ENCODE measurements at regions not wholly inside any gene's neighbourhood (a gene's known extent, or its start where the extent isn't known, plus 50 kb on each side); places are given as distances from the start of the nearest gene placed in this dataset.

DNA sequence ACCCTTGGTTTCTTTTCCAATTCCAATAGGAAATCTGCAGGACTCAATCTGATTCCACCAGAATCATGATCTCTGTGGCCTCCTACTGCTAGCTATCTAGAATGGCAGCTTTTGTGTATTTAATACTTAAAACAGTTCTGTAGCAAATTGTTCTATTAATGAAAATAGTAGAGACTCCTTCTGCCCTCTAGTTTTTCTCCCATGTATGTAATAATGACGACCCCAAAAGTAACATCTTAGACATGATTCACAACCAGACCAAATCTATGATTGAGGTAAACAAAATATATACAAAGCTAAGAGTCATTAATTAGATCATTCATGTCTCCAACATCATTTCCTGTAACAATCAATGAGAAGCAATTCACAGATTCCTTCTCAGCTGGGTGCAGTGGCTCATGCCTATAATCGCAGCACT lies 259.1 kb upstream of the MKLN1 start (continued):
- TF ChIP-seq, protein P1, sequence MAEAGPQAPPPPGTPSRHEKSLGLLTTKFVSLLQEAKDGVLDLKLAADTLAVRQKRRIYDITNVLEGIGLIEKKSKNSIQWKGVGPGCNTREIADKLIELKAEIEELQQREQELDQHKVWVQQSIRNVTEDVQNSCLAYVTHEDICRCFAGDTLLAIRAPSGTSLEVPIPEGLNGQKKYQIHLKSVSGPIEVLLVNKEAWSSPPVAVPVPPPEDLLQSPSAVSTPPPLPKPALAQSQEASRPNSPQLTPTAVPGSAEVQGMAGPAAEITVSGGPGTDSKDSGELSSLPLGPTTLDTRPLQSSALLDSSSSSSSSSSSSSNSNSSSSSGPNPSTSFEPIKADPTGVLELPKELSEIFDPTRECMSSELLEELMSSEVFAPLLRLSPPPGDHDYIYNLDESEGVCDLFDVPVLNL (CRISPR knock-in tag; IDR thresholded peaks at IDR 0.05; ENCODE audit: borderline replicate concordance, low read depth): no peak
- TF ChIP-seq ZNF281 (CRISPR knock-in tag; IDR thresholded peaks at IDR 0.05): no peak
- no peak for TF ChIP-seq CBFB (CRISPR knock-in tag; IDR thresholded peaks at IDR 0.05; ENCODE audit: low read depth)
- TF ChIP-seq ZNF416 (CRISPR knock-in tag; IDR thresholded peaks at IDR 0.05): no peak
- no peak for TF ChIP-seq RELA (CRISPR knock-in tag; IDR thresholded peaks at IDR 0.05; ENCODE audit: borderline replicate concordance)

DNA sequence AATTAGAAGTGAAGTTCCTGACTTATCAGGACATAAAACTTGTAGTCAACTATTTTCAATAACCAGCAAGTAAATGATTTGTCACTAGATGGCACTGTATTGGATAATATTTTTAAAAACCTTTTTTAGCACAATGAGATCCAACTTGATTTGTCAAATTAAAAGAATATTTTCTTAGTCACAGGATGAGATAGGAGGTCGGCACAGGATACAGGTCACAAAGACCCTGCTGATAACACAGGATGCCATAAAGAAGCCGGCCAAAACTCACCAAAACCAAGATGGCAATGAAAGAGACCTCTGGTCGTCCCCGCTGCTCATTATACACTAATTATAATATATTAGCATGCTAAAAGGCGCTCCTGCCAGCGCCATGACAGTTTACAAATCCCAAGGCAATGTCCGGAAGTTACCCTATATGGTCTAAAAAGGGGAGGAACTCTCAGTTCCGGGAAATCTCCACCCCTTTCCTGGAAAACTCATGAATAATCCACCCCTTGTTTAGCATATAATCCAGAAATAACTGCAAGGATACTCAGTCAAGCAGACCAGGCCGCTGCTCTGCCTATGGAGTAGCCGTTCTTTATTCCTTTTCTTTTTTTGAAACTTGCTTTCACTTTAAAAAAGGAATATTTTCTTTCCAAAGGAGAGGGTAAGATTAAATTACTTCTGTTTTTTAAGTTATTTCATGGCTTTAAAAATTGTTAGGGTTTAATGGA lies 255.7 kb upstream of the MKLN1 start:
- Mint-ChIP-seq H3K36me3 (peaks cover 6% of the 10 kb centered on the region; the same call in 1 of the 2 replicates), H3K27ac (0 out of 2 replicates have a peak overlapping the region, but pooled peaks have one; percentile 14), H3K4me1 (peaks cover 47% of the 10 kb centered on the region), H3K4me3 (no peak overlapping the region), H3K27me3 (ENCODE audit: low read depth) (no peaks in the 10 kb centered on the region), H3K9me3 (no peaks in the 10 kb centered on the region)
- TF ChIP-seq CREM (CRISPR knock-in tag; IDR thresholded peaks at IDR 0.05): no peak
- TF ChIP-seq, protein P2, sequence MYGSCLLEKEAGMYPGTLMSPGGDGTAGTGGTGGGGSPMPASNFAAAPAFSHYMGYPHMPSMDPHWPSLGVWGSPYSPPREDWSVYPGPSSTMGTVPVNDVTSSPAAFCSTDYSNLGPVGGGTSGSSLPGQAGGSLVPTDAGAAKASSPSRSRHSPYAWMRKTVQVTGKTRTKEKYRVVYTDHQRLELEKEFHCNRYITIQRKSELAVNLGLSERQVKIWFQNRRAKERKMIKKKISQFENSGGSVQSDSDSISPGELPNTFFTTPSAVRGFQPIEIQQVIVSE (CRISPR knock-in tag; IDR thresholded peaks at IDR 0.05; ENCODE audit: borderline replicate concordance): no peak
- TF ChIP-seq NFE2L1 (CRISPR knock-in tag; IDR thresholded peaks at IDR 0.05): no peak
- TF ChIP-seq PRRX2 (CRISPR knock-in tag; IDR thresholded peaks at IDR 0.05): no peak
- ChIA-PET CTCF (interaction anchor here (1.0 to 1.2 kb wide), 3 partner anchors 38 to 231 kb away, joined by 3 to 5 read pairs (median 3); no protein-coding TSS in a partner anchor), POLR2A (no interaction called here)
- DNase-seq (ENCODE audit: low spot score) (no peak), ATAC-seq (no peak)

DNA sequence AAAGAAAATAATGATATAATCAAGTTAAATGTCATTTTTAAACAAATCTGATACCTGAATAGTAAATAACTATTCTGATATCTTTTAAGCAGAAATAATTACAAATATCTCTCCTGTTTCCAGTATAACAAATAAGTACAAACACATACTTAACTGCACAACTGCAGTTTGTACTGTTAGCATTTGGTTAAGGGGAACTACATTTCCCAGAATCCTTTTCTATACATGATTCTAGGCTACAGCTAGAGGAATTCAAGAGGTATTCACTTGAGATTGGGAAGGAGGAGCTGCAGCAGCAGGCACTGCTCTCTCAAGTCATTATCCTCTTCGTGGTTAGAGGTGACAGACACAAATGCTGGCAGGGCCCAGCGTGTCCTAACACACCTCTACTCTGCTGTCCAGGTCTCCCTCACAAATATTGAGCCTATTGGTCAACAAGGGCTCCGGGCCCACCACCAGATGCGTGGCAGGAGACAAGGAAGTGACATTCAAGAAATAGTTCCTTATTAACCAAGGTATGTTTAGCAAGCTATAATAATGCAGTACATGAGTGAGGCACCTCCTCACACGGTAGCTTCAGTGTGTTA lies 255.1 kb upstream of the MKLN1 start:
- ATAC-seq (peak; percentile 84), DNase-seq (ENCODE audit: low spot score) (peak; percentile 28)
- ChIA-PET POLR2A (no interaction called here), CTCF (interaction anchor here (1.0 to 1.2 kb wide), 4 partner anchors 37 to 230 kb away, joined by 3 to 5 read pairs (median 4); no protein-coding TSS in a partner anchor)
- H3K36me3 Mint-ChIP-seq: peaks cover 6% of the 10 kb centered on the region; the same call in 1 of the 2 replicates
- H3K27ac Mint-ChIP-seq: peak overlapping the region; percentile 90
- no peaks in the 10 kb centered on the region for H3K27me3 Mint-ChIP-seq (ENCODE audit: low read depth)
- H3K9me3 Mint-ChIP-seq: no peaks in the 10 kb centered on the region
- no peak overlapping the region for H3K4me3 Mint-ChIP-seq
- peaks cover 45% of the 10 kb centered on the region for H3K4me1 Mint-ChIP-seq
- TF ChIP-seq, protein P3, sequence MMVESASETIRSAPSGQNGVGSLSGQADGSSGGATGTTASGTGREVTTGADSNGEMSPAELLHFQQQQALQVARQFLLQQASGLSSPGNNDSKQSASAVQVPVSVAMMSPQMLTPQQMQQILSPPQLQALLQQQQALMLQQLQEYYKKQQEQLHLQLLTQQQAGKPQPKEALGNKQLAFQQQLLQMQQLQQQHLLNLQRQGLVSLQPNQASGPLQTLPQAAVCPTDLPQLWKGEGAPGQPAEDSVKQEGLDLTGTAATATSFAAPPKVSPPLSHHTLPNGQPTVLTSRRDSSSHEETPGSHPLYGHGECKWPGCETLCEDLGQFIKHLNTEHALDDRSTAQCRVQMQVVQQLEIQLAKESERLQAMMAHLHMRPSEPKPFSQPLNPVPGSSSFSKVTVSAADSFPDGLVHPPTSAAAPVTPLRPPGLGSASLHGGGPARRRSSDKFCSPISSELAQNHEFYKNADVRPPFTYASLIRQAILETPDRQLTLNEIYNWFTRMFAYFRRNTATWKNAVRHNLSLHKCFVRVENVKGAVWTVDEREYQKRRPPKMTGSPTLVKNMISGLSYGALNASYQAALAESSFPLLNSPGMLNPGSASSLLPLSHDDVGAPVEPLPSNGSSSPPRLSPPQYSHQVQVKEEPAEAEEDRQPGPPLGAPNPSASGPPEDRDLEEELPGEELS (CRISPR knock-in tag; IDR thresholded peaks at IDR 0.05): no peak
- no peak for TF ChIP-seq GTF2I (CRISPR knock-in tag; conservative IDR thresholded peaks at IDR 0.05)
- TF ChIP-seq NR3C1 (CRISPR knock-in tag; conservative IDR thresholded peaks at IDR 0.05; ENCODE audit: low read depth): no peak
- TF ChIP-seq, protein P4, sequence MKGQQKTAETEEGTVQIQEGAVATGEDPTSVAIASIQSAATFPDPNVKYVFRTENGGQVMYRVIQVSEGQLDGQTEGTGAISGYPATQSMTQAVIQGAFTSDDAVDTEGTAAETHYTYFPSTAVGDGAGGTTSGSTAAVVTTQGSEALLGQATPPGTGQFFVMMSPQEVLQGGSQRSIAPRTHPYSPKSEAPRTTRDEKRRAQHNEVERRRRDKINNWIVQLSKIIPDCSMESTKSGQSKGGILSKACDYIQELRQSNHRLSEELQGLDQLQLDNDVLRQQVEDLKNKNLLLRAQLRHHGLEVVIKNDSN (CRISPR knock-in tag; IDR thresholded peaks at IDR 0.05): no peak
- TF ChIP-seq ZNF317 (CRISPR knock-in tag; IDR thresholded peaks at IDR 0.05; ENCODE audit: borderline replicate concordance, low read depth): no peak
- TF ChIP-seq, protein P2 (CRISPR knock-in tag; IDR thresholded peaks at IDR 0.05; ENCODE audit: borderline replicate concordance): no peak
- TF ChIP-seq ATF1 (CRISPR knock-in tag; IDR thresholded peaks at IDR 0.05): no peak
- TF ChIP-seq, protein P1 (CRISPR knock-in tag; IDR thresholded peaks at IDR 0.05; ENCODE audit: borderline replicate concordance, low read depth): no peak
- no peak for TF ChIP-seq IRF1 (CRISPR knock-in tag; IDR thresholded peaks at IDR 0.05)
- TF ChIP-seq CBFB (CRISPR knock-in tag; IDR thresholded peaks at IDR 0.05; ENCODE audit: low read depth): no peak
- TF ChIP-seq FOXK1 (CRISPR knock-in tag; IDR thresholded peaks at IDR 0.05): no peak
- TF ChIP-seq, protein P5, sequence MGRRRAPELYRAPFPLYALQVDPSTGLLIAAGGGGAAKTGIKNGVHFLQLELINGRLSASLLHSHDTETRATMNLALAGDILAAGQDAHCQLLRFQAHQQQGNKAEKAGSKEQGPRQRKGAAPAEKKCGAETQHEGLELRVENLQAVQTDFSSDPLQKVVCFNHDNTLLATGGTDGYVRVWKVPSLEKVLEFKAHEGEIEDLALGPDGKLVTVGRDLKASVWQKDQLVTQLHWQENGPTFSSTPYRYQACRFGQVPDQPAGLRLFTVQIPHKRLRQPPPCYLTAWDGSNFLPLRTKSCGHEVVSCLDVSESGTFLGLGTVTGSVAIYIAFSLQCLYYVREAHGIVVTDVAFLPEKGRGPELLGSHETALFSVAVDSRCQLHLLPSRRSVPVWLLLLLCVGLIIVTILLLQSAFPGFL (CRISPR knock-in tag; IDR thresholded peaks at IDR 0.05; ENCODE audit: borderline replicate concordance): no peak

Data from WTC11 (cell line).